ENCODE measurements at regions not wholly inside any gene's neighbourhood (a gene's known extent, or its start where the extent isn't known, plus 50 kb on each side); places are given as distances from the start of the nearest gene placed in this dataset.

GRCh38 chr2:209348433-209348832 is 75.4 kb upstream of the MAP2 start:
- no peak for TF ChIP-seq POLR2A (IDR thresholded peaks at IDR 0.05; ENCODE audit: low read depth, low read length)
- no peak for TF ChIP-seq POLR2AphosphoS5 (IDR thresholded peaks at IDR 0.05; ENCODE audit: low read depth, low read length)
- TF ChIP-seq TAF1 (IDR thresholded peaks at IDR 0.05; ENCODE audit: borderline replicate concordance, low read depth, low read length): no peak

All from GM12892 (cell line).